ENCODE measurements at regions not wholly inside any gene's neighbourhood (a gene's known extent, or its start where the extent isn't known, plus 50 kb on each side); places are given as distances from the start of the nearest gene placed in this dataset.
A peak's percentile ranks its signal among the peaks of the same experiment; 100 is the strongest.
"Not testable (repeated sequence)": the region's sequence is repeated elsewhere in the genome, so short reads cannot be mapped to it uniquely, and the experiment has no call there.

- no peak for ATAC-seq (replicated peaks in 6 of 8)
- H3K27ac ChIP-seq, result no peak overlapping the region
- 6 to 66% (median 14%) methylated on average over 2 to 4 of the region's 4 CpGs; no CpG with 5 or more reads in 2 of the 10 experiments for WGBS, 10 experiments
- no peak overlapping the region for H3K4me3 ChIP-seq
- in situ Hi-C loops (cut with MboI; ENCODE audit: low pct_unique_long_range_greater_than_20kb in 2 of 9, low sequenced_read_pairs in 9 of 9, unreplicated experiment in 9 of 9), result no loop called here
- H3K4me1 ChIP-seq (replicated peaks in 1 of 2), result no peaks in the 10 kb centered on the region
These were observed 436.1 kb downstream of the CDH10 start for GRCh38 chr5:24208686-24209106.

GRCh38 chr5:24215114-24215513 lies 429.7 kb downstream of the CDH10 start:
- no peak overlapping the region for H3K4me3 ChIP-seq
- in situ Hi-C loops (cut with MboI; ENCODE audit: low pct_unique_long_range_greater_than_20kb in 2 of 9, low sequenced_read_pairs in 9 of 9, unreplicated experiment in 9 of 9), result no loop called here
- 38 to 100% (median 86%) methylated on average over 2 to 3 of the region's 3 CpGs for WGBS, 10 experiments
- no peak for ATAC-seq (replicated peaks in 6 of 8)
- H3K27ac ChIP-seq, result no peak overlapping the region
- no peaks in the 10 kb centered on the region for H3K4me1 ChIP-seq (replicated peaks in 1 of 2)

GRCh38 chr5:24222876-24223275 lies 421.9 kb downstream of the CDH10 start:
- Histone ChIP-seq H3K27ac (no peak overlapping the region), H3K4me3 (no peak overlapping the region), H3K4me1 (replicated peaks in 1 of 2) (no peaks in the 10 kb centered on the region)
- in situ Hi-C loops (cut with MboI; ENCODE audit: low pct_unique_long_range_greater_than_20kb in 2 of 9, low sequenced_read_pairs in 9 of 9, unreplicated experiment in 9 of 9), result no loop called here
- ATAC-seq (replicated peaks in 6 of 8), result no peak
- 0 to 100% (median 95%) methylated on average over 2 of the region's 2 CpGs for WGBS, 10 experiments

GRCh38 chr5:24225051-24225450 lies 419.7 kb downstream of the CDH10 start:
- in situ Hi-C loops (cut with MboI; ENCODE audit: low pct_unique_long_range_greater_than_20kb in 2 of 9, low sequenced_read_pairs in 9 of 9, unreplicated experiment in 9 of 9), result no loop called here
- no peaks in the 10 kb centered on the region for H3K4me1 ChIP-seq (replicated peaks in 1 of 2)
- no peak overlapping the region for H3K27ac ChIP-seq
- H3K4me3 ChIP-seq, result no peak overlapping the region
- no peak for ATAC-seq (replicated peaks in 6 of 8)

- in situ Hi-C loops (cut with MboI; ENCODE audit: low pct_unique_long_range_greater_than_20kb in 2 of 9, low sequenced_read_pairs in 9 of 9, unreplicated experiment in 9 of 9), result no loop called here
- peak in 2 of 8 experiments; percentile 60 to 88 for ATAC-seq (replicated peaks in 6 of 8)
- WGBS, 10 experiments, result 33 to 100% (median 70%) methylated on average over 1 of the region's 1 CpG; no CpG with 5 or more reads in 7 of the 10 experiments
- H3K4me3 ChIP-seq, result no peak overlapping the region
- no peaks in the 10 kb centered on the region for H3K4me1 ChIP-seq (replicated peaks in 1 of 2)
- H3K27ac ChIP-seq, result no peak overlapping the region
These were observed 418.3 kb downstream of the CDH10 start for GRCh38 chr5:24226479-24226878.

- H3K4me3 ChIP-seq; in situ Hi-C loops (cut with MboI; ENCODE audit: low pct_unique_long_range_greater_than_20kb in 2 of 9, low sequenced_read_pairs in 9 of 9, unreplicated experiment in 9 of 9); ATAC-seq (replicated peaks in 6 of 8); H3K27ac ChIP-seq; H3K4me1 ChIP-seq (replicated peaks in 1 of 2): not testable (repeated sequence)
- 4 to 98% (median 54%) methylated on average over 3 to 5 of the region's 5 CpGs; no CpG with 5 or more reads in 5 of the 10 experiments for WGBS, 10 experiments
These were observed 416.9 kb downstream of the CDH10 start for GRCh38 chr5:24227881-24228280.

GRCh38 chr5:24232041-24232440 lies 412.7 kb downstream of the CDH10 start:
- in situ Hi-C loops (cut with MboI; ENCODE audit: low pct_unique_long_range_greater_than_20kb in 2 of 9, low sequenced_read_pairs in 9 of 9, unreplicated experiment in 9 of 9), result no loop called here
- no peak for ATAC-seq (replicated peaks in 6 of 8)
- Histone ChIP-seq H3K4me1 (replicated peaks in 1 of 2) (no peaks in the 10 kb centered on the region), H3K4me3 (no peak overlapping the region), H3K27ac (no peak overlapping the region)
- 0 to 89% (median 33%) methylated on average over 1 of the region's 1 CpG; no CpG with 5 or more reads in 1 of the 10 experiments for WGBS, 10 experiments

GRCh38 chr5:24232929-24233498 lies 411.8 kb downstream of the CDH10 start:
- Histone ChIP-seq H3K27ac (no peak overlapping the region), H3K4me1 (replicated peaks in 1 of 2) (no peaks in the 10 kb centered on the region), H3K4me3 (no peak overlapping the region)
- WGBS, 10 experiments, result 0 to 100% (median 85%) methylated on average over 1 to 4 of the region's 4 CpGs; no CpG with 5 or more reads in 1 of the 10 experiments
- in situ Hi-C loops (cut with MboI; ENCODE audit: low pct_unique_long_range_greater_than_20kb in 2 of 9, low sequenced_read_pairs in 9 of 9, unreplicated experiment in 9 of 9), result no loop called here
- peak in 3 of 8 experiments; percentile 15 to 65 (median 25) for ATAC-seq (replicated peaks in 6 of 8)

GRCh38 chr5:24235946-24236345 lies 408.8 kb downstream of the CDH10 start:
- no peaks in the 10 kb centered on the region for H3K4me1 ChIP-seq (replicated peaks in 1 of 2)
- no peak overlapping the region for H3K4me3 ChIP-seq
- no peak for ATAC-seq (replicated peaks in 6 of 8)
- in situ Hi-C loops (cut with MboI; ENCODE audit: low pct_unique_long_range_greater_than_20kb in 2 of 9, low sequenced_read_pairs in 9 of 9, unreplicated experiment in 9 of 9), result no loop called here
- H3K27ac ChIP-seq, result no peak overlapping the region
- WGBS, 10 experiments, result 0 to 100% (median 97%) methylated on average over 1 to 2 of the region's 2 CpGs; no CpG with 5 or more reads in 2 of the 10 experiments

GRCh38 chr5:24245821-24246220 lies 399.0 kb downstream of the CDH10 start:
- ATAC-seq (replicated peaks in 6 of 8), result no peak
- WGBS, 10 experiments, result 57 to 100% (median 94%) methylated on average over 1 of the region's 1 CpG; no CpG with 5 or more reads in 4 of the 10 experiments
- Histone ChIP-seq H3K4me3 (no peak overlapping the region), H3K27ac (no peak overlapping the region), H3K4me1 (replicated peaks in 1 of 2) (no peaks in the 10 kb centered on the region)
- in situ Hi-C loops (cut with MboI; ENCODE audit: low pct_unique_long_range_greater_than_20kb in 2 of 9, low sequenced_read_pairs in 9 of 9, unreplicated experiment in 9 of 9), result no loop called here

- Histone ChIP-seq H3K4me1 (replicated peaks in 1 of 2) (no peaks in the 10 kb centered on the region), H3K4me3 (no peak overlapping the region), H3K27ac (no peak overlapping the region)
- WGBS, 10 experiments, result 0 to 100% (median 73%) methylated on average over 1 to 2 of the region's 5 CpGs; no CpG with 5 or more reads in 4 of the 10 experiments
- no peak for ATAC-seq (replicated peaks in 6 of 8)
- in situ Hi-C loops (cut with MboI; ENCODE audit: low pct_unique_long_range_greater_than_20kb in 2 of 9, low sequenced_read_pairs in 9 of 9, unreplicated experiment in 9 of 9), result no loop called here
These were observed 380.2 kb downstream of the CDH10 start for GRCh38 chr5:24264547-24264946.

GRCh38 chr5:24265306-24265705 lies 379.5 kb downstream of the CDH10 start:
- no peak overlapping the region for H3K27ac ChIP-seq
- in situ Hi-C loops (cut with MboI; ENCODE audit: low pct_unique_long_range_greater_than_20kb in 2 of 9, low sequenced_read_pairs in 9 of 9, unreplicated experiment in 9 of 9), result no loop called here
- no peak overlapping the region for H3K4me3 ChIP-seq
- 34 to 100% (median 67%) methylated on average over 1 to 4 of the region's 4 CpGs for WGBS, 10 experiments
- peaks cover 0 to under 1% of the 10 kb centered on the region in 2 donors for H3K4me1 ChIP-seq (replicated peaks in 1 of 2)
- ATAC-seq (replicated peaks in 6 of 8), result no peak

- WGBS, 10 experiments, result 0 to 100% (median 81%) methylated on average over 1 to 2 of the region's 2 CpGs; no CpG with 5 or more reads in 2 of the 10 experiments
- H3K4me1 ChIP-seq (replicated peaks in 1 of 2), result peaks cover 0 to 2% of the 10 kb centered on the region in 2 donors
- no peak overlapping the region for H3K27ac ChIP-seq
- in situ Hi-C loops (cut with MboI; ENCODE audit: low pct_unique_long_range_greater_than_20kb in 2 of 9, low sequenced_read_pairs in 9 of 9, unreplicated experiment in 9 of 9), result no loop called here
- H3K4me3 ChIP-seq, result no peak overlapping the region
- no peak for ATAC-seq (replicated peaks in 6 of 8)
These were observed 376.2 kb downstream of the CDH10 start for GRCh38 chr5:24268482-24269056.

- H3K27ac ChIP-seq; H3K4me1 ChIP-seq (replicated peaks in 1 of 2); H3K4me3 ChIP-seq; in situ Hi-C loops (cut with MboI; ENCODE audit: low pct_unique_long_range_greater_than_20kb in 2 of 9, low sequenced_read_pairs in 9 of 9, unreplicated experiment in 9 of 9): not testable (repeated sequence)
- 24 to 100% (median 90%) methylated on average over 1 to 5 of the region's 5 CpGs; no CpG with 5 or more reads in 1 of the 10 experiments for WGBS, 10 experiments
- ATAC-seq (replicated peaks in 6 of 8), result peak in 1 of 8 experiments; percentile 59
These were observed 373.1 kb downstream of the CDH10 start for GRCh38 chr5:24271702-24272118.

All from motor neuron (in vitro differentiated cells).